ENCODE measurements at regions not wholly inside any gene's neighbourhood (a gene's known extent, or its start where the extent isn't known, plus 50 kb on each side); places are given as distances from the start of the nearest gene placed in this dataset.

DNA sequence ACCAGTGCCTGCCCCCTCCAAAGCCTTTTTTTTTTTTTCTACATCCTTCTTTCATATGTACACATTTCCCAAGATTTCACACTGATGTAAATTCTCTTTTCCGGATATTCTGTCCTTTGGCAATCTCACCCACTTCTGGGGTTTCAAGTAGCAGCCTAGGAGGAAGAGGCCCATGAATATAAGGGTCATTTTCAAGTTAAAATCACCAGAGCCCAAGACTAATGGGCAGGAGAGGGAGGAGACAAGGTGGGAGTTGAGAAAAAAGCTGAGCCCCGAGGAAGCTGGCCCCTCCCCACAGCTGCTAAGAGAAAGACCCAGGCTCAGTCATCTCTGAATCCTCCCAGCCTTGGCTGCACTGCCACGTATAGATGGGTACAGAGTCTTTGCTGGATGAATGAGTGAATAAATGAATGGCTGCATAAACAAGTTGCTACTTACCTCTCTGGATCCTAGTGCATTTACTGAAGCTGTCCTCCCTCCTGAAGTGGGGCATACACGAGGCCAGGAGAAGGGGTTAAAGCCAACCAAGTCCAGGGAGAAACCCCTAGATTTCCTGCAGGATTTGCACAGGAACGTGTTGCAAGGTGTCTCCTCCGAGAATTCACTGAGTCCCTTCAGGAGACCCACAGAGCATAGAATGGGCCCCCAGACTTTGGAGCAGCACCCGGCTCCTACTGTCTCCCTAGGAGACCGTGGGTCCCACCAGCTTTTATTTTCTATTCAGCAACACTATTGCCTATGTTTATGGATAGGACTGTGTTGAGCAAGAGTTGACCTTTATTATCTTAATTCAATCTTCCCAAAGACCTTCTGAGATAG is 100.8 kb upstream of the LIPC start:
- no peak for DNase-seq

DNA sequence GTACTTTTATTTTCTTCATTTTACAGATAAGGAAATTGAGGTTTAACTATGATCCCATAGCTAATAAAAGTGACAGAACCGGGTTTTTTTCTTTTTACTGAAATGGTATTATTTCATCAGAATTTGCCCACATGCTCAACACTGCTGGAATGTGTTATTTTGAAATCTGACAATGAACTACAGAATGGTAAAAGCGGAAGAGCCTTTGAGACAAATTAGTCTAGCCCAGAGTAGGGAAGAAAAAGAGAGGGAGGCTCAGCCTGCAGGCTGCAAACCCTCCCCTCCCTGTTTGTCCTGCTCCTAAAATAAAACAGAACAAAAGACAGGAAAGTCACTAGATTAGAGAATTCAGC is 100.3 kb upstream of the LIPC start:
- DNase-seq = no peak

DNA sequence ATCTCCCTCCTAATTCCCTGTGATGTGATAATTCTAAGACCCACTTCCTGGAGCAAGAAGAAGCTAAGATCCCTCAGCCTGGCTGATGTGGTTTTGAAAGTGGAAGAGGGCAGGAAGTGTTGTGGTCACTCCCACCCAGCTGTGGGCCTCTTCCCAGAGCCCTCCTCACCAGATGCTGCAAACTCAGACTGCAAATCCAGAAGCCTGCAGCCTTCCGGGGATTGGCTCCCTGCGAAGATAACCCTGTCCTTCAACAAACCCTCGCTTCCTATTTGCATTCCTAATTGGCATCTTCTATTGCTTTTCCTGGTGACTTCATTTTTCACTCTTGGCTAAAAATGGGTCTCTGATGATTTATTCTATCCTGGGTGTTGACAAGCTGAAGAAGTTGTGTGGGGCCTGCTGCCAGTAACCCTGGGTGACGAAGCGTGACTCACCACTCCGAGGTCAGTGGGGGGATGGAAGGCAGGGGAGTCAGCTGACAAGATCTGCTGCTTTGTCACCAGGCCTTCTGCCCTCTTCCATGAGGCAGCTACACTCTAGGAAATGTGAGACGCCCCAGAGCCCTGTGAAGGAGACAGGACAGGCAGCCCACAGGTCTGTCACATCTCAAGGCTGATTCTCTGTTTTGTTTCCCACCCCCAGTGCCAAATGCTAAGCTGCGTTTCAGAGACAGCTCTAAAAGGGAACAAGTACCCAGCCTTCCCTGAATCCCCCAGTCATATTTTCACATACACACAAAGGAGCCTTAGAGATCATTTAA is 99.7 kb upstream of the LIPC start:
- peak; percentile 91 to 94 for DNase-seq

DNA sequence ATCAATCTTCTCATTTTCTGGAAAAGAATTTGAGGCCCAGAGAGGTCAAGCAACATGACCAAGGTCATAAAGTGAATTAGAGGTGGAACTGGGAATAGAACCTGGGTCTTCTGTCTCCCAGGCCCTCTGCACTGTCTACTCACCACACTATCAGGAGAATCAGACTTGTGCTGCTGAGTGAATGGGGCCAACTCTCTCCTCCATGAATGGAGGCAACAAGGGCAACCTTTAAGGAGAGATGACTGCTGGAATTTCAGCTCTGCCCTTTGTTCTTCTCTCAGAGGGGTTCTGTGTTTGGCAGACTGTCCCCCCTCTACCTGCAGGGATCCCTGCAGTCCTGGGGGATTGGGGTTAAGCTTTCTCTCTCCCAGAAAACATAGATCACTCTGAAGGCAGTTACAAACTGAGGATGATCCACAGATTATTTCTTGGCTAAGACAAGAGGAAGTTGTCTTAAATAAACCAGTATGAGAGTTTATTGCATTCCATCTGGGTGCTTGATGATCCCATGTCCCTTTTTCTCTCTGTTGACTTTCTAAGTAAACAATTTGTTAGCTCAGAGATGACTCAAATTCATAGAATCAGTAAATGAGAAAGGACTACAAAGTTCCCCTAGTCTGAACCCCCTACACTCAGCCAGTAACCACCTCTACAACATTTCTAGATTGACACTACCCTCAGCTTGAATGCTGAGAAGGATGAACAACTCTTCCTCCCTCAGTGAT is 99.0 kb upstream of the LIPC start:
- DNase-seq = no peak

DNA sequence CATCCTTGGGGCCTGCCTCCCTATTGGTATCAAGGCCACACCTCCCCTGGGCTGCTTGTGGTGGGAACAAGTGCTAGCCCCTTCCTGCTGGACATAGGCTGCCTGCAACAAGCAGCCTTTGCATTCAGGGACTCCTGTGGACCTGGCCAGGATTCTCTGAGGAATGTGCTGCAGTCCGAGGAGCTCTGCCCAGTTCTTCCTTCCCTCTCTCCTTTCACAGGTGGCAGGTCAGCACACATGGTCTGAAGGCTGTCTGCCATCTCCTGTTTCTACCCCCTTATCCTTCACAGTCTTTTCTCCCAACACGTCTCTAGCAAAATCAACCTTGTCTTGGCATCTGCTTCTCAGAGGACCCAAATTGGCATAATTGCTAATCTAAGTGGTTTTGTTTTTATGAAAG is 97.0 kb upstream of the LIPC start:
- no peak for DNase-seq

DNA sequence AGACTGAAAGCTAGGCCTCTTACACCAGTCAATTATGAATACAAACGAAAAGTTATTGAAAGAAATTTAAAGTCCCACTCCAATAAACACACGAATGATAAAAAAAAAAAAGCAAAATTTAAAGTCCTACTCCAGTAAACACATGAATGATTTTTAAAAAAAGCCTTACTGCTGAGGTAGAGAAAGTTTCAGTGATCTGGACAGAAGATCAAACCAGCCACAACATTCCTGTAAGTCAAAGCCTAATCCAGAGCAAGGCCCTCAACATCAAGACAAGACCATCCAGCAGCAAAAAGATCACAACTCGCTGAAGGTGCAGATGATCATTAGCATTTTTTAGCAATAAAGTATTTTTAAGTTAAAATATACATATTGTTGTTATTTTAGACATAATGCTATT is 95.6 kb upstream of the LIPC start:
- no peak for DNase-seq

DNA sequence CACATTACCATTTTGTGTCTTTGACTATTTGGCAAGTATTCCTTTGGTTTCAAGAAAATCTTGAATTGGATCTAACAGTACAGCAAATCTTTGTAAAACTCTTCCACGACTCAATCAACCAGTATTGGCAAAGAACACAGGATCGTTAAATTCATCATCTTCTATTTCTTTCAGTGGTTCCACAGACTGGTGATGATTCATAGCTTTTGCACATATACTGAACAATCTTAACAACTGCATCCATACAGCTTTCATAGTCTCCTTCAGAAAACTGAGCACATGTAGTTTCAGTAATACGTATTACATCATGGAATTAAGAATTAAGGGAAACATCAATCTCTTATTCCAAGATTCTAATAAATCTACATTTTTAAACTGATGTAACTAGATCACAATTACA is 91.6 kb upstream of the LIPC start:
- no peak for DNase-seq

DNA sequence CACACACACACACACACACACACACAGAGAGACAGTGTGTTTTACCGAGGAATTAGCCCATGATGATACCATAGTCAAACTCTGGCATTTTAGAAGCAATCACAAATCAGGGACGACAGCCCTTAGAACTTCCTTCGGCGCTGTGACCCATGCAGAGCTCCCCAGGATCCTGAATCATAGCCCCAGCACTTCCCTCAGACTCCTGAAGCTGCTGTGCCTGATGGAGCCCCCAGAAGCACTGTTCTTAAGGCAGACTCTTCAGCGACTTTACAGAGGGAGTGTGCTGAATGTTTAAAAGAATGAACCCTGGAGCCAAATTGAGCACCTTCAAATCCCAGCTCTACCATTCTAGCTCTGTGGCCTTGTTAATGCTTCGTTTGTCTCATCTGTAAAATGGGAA is 89.3 kb upstream of the LIPC start:
- DNase-seq = no peak

DNA sequence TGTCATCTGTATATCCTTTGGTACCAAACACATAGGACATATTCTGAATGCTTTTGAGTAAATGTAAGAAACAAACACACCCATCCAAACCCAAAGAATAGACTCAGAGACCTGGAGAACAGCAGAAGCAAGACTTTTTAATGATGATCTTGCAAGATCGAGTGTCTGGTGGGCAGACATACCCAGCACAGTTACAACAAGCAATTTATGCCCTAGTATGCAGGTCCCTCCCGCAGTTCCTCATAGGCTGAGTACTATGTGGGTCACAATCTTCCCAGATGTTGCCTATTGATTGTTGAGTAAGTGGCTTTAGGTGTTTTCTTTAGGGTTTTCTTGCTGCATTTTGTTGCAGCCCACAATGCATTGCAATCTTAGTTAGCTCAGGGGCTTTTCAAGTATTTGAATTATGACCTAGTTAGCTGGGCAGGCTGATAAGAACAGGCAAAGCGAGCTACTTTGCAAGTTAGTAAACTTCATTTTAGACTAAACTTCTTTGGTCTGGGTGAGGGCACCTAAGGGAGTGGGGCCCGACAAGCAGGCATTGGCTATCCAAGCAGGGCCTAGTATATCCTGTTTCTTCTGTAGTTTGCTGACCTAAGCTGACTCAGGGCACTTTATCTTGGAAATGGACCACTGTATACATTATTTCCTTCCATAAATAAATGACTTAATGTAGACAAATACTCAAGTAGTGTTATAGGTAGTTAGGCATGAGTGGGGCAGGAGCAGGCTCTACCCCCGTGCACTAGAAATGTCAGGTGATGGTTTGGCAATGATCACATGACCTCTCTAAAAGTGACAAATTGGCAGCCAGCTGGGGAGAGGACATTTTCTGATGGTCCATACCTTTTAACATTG is 87.3 kb upstream of the LIPC start:
- no peak for DNase-seq

DNA sequence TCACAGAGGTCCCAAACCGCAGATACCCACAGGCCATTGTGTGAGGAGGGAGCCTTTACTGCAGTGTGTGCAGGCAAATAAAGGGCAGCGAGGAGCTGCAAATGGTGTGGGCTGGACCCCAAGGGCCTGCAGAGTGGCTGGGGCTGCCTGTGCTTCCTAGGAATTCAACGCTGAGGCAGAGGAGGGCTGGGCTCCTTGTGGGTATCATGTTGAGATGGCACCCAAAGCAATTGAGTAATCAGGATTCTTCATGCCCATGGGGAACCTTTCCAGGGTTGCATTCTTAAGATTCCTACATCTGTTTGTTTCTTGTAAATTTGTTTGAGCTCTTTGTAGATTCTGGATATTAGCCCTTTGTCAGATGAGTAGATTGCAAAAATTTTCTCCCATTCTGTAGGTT is 85.4 kb upstream of the LIPC start:
- no peak for DNase-seq

DNA sequence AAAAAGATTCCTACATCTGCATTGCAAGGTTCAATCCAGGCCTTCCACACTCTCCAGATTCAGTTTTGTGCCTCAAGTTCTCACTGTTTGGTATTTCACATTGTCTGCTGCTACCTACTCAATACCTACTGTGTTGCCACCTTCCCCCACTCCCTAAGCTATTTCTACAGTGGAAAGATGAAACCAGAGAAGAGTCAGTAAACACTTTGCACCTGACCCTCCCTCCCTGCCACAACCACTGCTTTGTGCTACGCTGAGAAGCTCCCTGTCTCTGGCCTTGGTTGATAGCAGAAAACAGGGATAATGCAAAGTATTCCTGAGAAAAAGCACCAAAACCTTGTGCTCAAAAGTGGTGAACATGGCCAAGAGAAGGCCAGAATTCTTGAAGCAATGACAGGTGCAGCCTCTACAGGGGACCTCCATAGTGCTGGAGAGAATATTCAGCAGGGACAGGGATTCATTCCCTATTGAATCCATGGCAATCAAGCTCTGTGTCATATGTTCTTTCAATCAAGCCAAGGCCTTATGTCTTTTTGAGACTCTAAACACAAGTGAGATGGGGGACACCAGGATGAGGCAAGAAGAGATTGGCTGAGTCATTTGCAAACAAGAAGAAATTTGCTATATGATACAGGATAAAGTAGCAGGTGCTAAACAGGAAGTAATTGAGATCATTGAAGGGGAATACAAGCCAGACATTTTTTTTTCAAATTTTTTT is 83.5 kb upstream of the LIPC start:
- DNase-seq = no peak

DNA sequence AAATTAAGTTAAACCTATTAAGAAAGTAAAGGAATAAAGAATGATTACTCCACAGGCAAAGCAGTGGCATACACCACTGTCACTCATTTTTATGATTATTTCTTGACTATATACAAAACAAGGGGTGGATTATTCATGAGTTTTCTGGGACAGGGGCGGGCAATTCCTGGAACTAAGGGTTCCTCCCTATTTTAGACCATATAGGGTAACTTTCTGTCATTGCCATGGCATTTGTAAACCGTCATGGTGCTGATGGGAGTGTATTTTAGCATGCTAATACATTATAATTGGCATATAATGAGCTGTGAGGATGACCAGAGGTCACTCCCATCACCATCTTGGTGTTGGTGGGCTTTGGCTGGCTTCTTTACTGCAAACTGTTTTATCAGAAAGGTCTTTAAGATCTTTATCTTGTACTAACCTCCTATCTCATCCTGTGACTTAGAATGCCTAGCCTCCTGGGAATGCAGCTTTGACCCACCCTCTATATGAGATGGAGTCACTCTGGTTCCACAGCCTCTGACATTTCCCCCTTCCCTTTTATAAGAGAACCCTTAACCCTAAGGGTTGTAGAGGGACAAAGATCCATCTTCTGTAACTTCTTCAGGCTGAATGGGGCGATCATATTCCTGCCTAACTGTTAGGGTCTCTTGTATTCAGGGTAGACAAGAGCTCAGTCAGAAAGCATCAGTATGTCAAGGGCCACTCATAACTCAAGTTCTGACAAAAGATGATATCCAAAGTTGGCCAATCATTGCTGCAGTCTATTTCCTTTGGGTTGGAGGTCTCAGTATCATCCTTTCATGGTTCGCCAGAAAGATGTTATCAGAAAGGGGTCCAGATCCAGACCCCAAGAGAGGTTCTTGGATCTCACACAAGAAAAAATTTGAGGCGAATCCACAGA is 79.5 kb upstream of the LIPC start:
- DNase-seq = no peak

DNA sequence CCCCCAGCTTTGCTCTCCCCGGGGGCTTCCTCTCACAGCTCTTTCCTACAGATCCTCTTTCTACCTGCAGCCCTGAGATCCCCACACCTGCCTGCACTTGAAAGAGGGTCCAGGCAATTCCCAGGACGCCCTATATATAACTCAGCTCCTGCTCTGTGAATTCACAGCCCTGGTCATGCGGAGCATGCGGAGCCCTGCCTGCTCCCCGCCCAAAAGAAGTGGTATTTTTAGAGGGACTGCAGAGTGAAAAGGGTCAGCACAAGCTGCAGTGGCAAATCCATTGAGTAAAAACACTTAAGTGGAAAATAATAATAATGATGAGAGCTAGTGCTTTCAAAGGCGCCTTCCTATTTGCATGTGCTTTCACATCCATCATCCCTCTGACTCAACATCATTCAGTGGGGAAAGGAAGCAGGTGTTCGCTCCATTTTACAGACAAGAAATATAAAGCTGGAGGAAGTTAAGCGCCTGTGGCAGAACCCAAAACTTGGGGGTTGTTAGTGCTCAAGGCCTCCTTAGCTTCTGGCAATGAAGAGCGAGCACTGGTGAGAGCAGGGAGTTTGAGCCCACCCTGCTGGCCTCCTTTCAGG is 76.3 kb upstream of the LIPC start:
- no peak for DNase-seq

DNA sequence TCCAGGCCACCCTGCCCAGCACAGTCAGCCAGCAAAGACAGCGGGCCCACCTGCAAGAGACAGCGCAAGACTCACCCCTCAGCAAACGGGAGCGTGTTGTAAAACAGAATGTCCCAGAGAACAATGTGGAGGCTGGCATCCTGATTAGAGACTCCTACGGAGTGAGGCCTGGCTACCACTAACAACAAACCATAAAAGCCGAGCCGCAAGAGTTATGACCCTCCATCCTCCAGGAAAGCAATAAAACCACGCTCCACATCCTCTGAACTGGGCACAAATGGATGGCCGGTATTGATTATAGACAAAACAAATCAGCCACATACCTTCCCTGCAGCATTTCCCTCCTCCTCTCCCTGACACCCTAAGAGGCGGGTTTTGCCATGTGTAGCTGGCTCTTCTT is 75.8 kb upstream of the LIPC start:
- DNase-seq = no peak

DNA sequence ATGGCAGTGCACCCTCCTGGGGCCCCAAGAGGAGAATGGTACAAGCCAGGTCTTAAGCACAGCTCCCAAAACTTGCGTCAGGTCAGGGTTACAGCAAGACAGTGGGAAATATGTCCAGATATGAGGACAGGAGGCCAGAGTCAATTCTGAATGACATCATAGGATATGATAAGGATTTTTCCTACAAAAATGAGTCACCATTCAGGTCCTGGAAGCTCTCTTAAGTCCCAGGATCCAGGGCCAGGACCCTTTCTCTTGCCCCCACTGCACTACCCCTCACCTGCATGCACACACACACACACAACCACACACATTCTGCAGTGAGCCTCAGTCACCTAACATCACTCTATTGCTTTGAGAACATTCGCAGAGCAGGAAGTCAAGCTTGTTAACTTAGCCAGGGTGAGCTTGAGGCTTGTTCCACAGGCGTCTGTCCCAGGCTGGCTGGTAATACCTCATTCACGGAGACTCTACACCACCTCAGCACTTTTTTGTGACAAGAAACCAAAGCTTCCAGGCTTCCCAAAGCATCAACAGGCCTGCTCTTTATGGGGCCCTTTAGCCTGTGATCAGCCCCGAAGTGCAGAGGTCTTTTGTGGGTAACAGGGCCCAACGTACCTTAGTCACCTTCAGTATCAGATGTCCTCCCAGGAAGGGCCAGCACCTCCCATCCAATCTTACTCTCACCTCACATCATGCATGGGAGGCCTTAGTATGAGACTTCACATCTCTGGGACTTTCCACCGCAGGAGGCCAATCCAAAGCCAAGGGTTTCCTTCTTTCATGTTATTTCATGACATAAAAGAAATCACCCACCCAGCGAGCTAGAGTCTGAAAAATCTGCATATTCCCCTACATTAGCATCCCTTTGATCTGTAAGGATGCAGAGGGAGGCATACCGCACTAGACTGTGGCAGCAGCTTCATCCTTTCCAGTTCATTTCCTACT is 74.0 kb upstream of the LIPC start:
- peak; percentile 32 to 52 for DNase-seq

DNA sequence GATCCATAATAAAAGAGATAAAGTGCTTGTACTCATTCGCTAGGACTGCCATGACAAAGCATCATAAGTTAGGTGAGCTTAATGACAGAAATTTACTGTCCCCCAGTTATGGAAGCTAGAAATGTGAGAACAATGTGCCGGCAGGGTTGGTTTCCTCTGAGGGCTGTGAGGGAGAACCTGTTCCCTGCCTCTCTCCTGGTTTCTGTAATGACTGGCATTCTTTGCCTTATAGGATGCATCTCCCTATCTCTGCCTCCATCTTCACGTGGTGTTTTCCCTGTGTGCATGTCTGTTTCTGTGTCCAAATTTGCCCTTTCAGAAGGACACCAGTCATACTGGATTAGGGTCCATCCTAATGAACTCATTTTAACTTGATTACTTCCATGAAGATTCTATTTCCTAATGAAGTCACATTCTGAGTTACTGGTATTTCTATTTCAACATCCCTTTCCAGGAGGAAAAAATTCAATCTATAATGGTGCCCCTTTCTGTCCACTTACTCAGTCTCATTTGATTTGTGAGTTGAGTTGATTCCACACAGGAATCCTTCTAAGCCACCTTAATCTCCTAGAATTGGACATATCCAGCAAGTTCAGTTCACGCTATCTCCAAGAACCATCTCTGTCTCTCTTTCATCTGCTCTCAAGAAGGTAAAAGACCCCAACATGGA is 71.2 kb upstream of the LIPC start:
- DNase-seq = no peak

DNA sequence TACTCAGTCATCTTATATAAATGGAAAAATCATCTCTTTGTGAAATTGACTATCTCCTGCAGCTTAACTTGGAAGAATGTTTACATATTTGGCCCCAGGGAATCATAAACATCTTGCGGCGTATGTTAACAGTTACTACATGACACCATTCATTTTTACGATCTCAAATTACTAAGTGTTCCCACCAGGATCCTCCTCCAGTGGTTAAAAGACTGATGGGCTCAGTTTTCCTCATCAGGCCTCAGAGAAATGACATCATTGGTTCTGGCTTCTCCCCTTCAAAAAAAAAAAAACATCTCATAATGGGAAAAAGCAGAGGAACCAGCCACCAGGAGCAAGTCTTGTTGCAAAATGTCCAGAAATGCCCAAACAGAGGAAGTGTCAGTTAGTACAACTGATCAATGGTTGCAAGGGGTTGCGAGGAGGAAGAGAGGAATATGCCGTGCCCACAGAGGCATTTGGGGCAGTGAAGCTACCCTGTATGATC is 70.5 kb upstream of the LIPC start:
- DNase-seq = no peak

DNA sequence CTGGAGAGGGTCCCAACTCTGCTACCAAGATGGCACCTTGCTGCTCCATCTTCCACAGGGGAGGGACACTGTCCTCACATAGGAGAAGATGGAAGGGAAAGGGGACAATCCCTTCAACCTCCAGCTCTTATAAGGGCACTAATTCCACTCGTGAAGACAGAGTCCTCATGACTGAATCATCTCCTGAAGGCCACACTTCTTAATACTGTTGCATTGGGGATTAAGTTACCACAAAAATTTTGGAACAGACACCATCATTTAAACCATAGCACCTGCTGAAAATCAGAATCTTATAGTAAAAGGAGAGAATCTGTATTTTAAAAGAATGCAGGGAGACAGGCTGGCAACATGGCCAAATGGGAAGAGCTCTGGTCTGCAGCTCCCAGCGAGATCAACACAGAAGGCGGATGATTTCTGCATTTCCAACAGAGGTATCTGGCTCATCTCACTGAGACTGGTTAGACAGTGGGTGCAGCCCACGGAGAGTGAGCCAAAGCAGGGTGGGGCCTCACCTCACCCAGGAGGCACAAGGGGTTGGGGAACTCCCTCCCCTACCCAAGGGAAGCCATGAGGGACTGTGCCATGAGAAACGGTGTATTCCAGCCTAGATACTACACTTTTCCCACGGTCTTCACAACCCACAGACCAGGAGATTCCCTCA is 69.4 kb upstream of the LIPC start:
- no peak for DNase-seq
